ENCODE measurements at regions not wholly inside any gene's neighbourhood (a gene's known extent, or its start where the extent isn't known, plus 50 kb on each side); places are given as distances from the start of the nearest gene placed in this dataset.
"Not testable (repeated sequence)": the region's sequence is repeated elsewhere in the genome, so short reads cannot be mapped to it uniquely, and the experiment has no call there.

DNA sequence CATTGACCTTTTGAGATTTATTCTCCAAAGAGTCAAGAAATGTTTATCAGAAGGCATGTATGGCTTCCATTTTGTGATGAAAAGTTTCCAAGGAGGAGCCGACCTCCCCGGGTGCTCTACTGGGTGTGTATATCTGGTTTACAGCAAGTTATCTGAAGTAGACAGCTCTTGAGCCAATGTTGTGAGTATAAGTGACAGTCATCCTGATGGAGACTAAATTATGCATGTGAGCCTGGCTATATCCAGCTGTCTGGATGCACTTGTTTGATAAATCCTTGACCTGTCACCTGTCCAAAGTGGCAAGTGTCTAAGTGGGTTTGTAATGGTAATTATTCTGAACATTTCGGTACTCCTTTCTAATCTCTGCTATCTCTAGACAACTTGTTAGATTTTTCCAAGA lies 142.2 kb downstream of the NR2F2 start:
- TF ChIP-seq, protein P1, sequence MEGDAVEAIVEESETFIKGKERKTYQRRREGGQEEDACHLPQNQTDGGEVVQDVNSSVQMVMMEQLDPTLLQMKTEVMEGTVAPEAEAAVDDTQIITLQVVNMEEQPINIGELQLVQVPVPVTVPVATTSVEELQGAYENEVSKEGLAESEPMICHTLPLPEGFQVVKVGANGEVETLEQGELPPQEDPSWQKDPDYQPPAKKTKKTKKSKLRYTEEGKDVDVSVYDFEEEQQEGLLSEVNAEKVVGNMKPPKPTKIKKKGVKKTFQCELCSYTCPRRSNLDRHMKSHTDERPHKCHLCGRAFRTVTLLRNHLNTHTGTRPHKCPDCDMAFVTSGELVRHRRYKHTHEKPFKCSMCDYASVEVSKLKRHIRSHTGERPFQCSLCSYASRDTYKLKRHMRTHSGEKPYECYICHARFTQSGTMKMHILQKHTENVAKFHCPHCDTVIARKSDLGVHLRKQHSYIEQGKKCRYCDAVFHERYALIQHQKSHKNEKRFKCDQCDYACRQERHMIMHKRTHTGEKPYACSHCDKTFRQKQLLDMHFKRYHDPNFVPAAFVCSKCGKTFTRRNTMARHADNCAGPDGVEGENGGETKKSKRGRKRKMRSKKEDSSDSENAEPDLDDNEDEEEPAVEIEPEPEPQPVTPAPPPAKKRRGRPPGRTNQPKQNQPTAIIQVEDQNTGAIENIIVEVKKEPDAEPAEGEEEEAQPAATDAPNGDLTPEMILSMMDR (conservative IDR thresholded peaks at IDR 0.05) = no peak
- H3K27ac ChIP-seq = no peak overlapping the region

- TF ChIP-seq, protein P1 (conservative IDR thresholded peaks at IDR 0.05) = no peak
- no peak overlapping the region for H3K27ac ChIP-seq
Observed at GRCh38 chr15:96473556-96473955, 143.1 kb downstream of the NR2F2 start.

GRCh38 chr15:96474231-96474664 lies 143.7 kb downstream of the NR2F2 start:
- TF ChIP-seq, protein P1 (conservative IDR thresholded peaks at IDR 0.05) = no peak
- H3K27ac ChIP-seq = no peak overlapping the region

DNA sequence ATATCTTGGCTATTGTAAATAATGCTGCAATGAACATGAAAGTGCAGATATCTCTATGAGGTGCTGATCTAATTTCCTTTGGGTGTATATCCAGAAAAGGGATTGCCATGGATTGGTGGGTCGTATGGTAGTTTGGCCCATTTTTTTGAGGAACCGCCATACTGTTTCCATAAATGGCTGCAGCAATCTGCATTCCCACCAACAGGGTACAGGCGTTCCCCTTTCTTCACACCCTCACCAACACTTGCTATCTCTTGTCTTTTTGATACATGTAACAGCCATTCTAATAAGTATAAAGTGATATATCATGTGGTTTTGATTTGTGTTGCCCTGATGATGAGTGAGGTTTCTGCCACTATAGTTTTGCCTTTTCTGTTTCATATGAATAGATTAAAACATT lies 146.7 kb downstream of the NR2F2 start:
- TF ChIP-seq, protein P1 (conservative IDR thresholded peaks at IDR 0.05) = no peak

GRCh38 chr15:96484412-96484811 lies 153.9 kb downstream of the NR2F2 start:
- H3K27ac ChIP-seq = not testable (repeated sequence)

More for the DNA sequence above, 146.7 kb downstream of the NR2F2 start:
- no peak overlapping the region for H3K27ac ChIP-seq

GRCh38 chr15:96484830-96485229 lies 154.3 kb downstream of the NR2F2 start:
- H3K27ac ChIP-seq = no peak overlapping the region
- TF ChIP-seq, protein P1 (conservative IDR thresholded peaks at IDR 0.05) = no peak

GRCh38 chr15:96487245-96487644 lies 156.7 kb downstream of the NR2F2 start:
- TF ChIP-seq, protein P1 (conservative IDR thresholded peaks at IDR 0.05) = no peak
- no peak overlapping the region for H3K27ac ChIP-seq

DNA sequence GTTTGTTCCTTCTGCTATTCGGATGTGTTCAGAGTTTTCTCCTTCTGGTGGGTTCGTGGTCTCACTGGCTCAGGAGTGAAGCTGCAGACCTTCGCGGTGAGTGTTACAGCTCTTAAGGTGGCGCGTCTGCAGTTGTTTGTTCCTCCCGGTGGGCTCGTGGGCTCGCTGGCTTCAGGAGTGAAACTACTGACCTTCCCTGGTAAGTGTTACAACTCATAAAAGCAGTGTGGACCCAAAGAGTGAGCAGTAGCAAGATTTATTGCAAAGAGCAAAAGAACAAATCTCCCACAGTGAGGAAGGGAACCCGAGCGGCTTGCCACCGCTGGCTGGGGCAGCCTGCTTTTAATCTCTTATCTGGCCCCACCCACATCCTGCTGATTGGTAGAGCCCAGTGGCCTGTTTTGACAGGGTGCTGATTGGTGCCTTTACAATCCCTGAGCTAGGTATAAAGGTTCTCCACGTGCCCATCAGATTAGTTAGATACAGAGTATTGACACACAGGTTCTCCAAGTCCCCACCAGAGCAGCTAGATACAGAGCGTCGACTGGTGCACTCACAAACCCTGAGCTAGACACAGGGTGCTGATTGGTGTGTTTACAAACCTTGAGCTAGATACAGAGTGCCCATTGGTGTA lies 160.7 kb downstream of the NR2F2 start:
- H3K27ac ChIP-seq = not testable (repeated sequence)
